ENCODE measurements at regions not wholly inside any gene's neighbourhood (a gene's known extent, or its start where the extent isn't known, plus 50 kb on each side); places are given as distances from the start of the nearest gene placed in this dataset.

GRCh38 chr2:220673151-220673874 lies 898.8 kb downstream of the EPHA4 start:
- no peak for DNase-seq

- no peak for DNase-seq
Measured at GRCh38 chr2:220674033-220674432, 898.1 kb downstream of the EPHA4 start.

GRCh38 chr2:220676695-220677094 lies 895.4 kb downstream of the EPHA4 start:
- DNase-seq: no peak

- DNase-seq: no peak
Measured at GRCh38 chr2:220678943-220679342, 893.2 kb downstream of the EPHA4 start.

- peak; percentile 11 for DNase-seq
Measured at GRCh38 chr2:220682616-220683015, 889.5 kb downstream of the EPHA4 start.

GRCh38 chr2:220684099-220684498 lies 888.0 kb downstream of the EPHA4 start:
- DNase-seq: no peak

GRCh38 chr2:220687231-220687843 lies 884.8 kb downstream of the EPHA4 start:
- DNase-seq: no peak

GRCh38 chr2:220695397-220696279 lies 876.5 kb downstream of the EPHA4 start:
- no peak for DNase-seq

- no peak for DNase-seq
Measured at GRCh38 chr2:220696280-220696669, 875.8 kb downstream of the EPHA4 start.

- no peak for DNase-seq
Measured at GRCh38 chr2:220697011-220697410, 875.1 kb downstream of the EPHA4 start.

GRCh38 chr2:220701115-220701514 lies 871.0 kb downstream of the EPHA4 start:
- no peak for DNase-seq

GRCh38 chr2:220703279-220703678 lies 868.8 kb downstream of the EPHA4 start:
- DNase-seq: no peak

GRCh38 chr2:220704081-220704480 lies 868.0 kb downstream of the EPHA4 start:
- no peak for DNase-seq

GRCh38 chr2:220704810-220705209 lies 867.3 kb downstream of the EPHA4 start:
- DNase-seq: no peak

- DNase-seq: no peak
Measured at GRCh38 chr2:220705678-220706077, 866.4 kb downstream of the EPHA4 start.

- DNase-seq: no peak
Measured at GRCh38 chr2:220707261-220707660, 864.8 kb downstream of the EPHA4 start.

- no peak for DNase-seq
Measured at GRCh38 chr2:220708366-220708765, 863.7 kb downstream of the EPHA4 start.

GRCh38 chr2:220717283-220717682 lies 854.8 kb downstream of the EPHA4 start:
- DNase-seq: no peak

- DNase-seq: no peak
Measured at GRCh38 chr2:220736778-220737177, 835.3 kb downstream of the EPHA4 start.

GRCh38 chr2:220743203-220743602 lies 828.9 kb downstream of the EPHA4 start:
- DNase-seq: no peak

- DNase-seq: no peak
Measured at GRCh38 chr2:220744861-220745260, 827.2 kb downstream of the EPHA4 start.

GRCh38 chr2:220745682-220746081 lies 826.4 kb downstream of the EPHA4 start:
- DNase-seq: no peak

GRCh38 chr2:220747736-220748135 lies 824.4 kb downstream of the EPHA4 start:
- DNase-seq: no peak
